NCI-H82 treated with DMSO at 0.1 percent for 48 hours (cell line): ENCODE measurements at regions not wholly inside any gene's neighbourhood (a gene's known extent, or its start where the extent isn't known, plus 50 kb on each side); places are given as distances from the start of the nearest gene placed in this dataset.
"Not testable (repeated sequence)": the region's sequence is repeated elsewhere in the genome, so short reads cannot be mapped to it uniquely, and the experiment has no call there.

Source experiments
- DNase-seq: peaks from one replicate; lab custom pipeline; 2025; ENCODE audit not compliant: unreplicated experiment; lab: John Stamatoyannopoulos, UW

DNA sequence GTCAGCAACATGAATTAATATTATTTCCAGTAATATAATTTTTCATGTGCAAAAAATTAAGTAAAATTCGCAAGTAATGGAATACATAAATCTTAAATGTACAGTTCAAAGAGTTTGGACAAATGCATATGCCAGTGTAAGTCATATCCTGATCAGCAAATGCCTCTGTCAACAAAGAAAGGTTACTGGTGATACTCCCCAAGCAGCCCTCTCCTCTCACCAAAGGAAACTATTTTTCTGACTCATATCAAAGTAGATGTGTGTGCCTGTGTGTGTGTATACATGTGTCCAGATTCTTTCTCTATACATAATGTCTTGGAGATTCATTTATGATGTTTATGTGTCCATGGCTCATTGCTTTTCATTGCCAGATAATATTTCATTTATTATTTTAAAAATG lies 1035.0 kb downstream of the SLC16A7 start:
- no peak for DNase-seq

DNA sequence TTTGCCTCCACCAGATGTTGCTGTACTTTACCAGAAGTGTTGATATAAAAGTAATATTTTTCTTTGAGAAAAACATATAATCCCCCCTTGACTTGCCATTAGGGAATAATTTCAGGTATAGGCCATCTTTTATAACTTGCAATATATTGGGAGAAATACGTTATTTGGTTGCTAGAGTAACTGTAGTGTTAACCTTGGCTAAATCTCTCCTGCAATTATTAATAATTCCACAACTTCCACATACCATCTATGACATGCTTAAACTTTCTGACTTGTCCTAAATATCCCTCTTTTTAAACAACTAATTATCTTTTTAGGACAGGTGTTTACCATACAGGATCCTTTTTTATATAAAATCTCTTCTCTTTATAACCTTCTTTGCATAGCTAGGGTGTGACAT lies 1048.2 kb downstream of the SLC16A7 start:
- DNase-seq = no peak

DNA sequence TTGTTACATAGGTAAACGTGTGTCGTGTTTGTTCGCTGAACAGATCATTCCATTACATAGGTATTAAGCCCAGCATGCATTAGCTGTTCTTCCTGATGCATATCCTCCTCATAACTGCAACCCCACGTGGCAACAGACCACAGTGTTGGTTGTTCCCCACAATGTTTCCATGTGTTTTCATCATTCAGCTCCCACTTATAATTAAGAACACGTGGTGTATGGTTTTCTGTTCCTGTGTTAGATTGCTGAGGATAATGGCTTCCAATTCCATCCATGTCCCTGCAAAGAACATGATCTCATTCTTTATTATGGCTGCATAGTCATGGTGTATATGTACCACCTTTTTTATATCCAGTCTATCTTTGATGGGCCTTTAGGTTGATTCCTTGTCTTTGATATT lies 1071.1 kb downstream of the SLC16A7 start:
- no peak for DNase-seq

DNA sequence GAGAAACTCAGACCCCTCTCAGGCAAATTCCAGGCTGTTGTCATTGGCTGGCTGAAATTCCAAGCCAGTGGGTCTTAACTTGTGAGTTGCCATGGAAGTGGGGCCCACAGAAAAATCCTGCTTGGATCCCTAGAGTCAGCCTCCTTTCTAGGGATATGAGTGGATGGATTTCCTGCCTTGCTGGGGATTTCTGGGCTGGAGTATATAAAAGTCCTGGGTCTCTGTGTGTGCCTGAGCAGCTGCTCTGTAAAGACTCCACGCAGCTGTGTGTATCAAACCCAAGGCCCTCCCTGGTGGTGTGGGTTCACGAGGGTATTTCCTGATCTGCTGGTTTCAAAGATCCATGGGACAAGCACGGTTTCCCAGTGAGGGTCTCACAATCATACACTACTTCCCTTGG lies 1077.1 kb downstream of the SLC16A7 start:
- DNase-seq = no peak

DNA sequence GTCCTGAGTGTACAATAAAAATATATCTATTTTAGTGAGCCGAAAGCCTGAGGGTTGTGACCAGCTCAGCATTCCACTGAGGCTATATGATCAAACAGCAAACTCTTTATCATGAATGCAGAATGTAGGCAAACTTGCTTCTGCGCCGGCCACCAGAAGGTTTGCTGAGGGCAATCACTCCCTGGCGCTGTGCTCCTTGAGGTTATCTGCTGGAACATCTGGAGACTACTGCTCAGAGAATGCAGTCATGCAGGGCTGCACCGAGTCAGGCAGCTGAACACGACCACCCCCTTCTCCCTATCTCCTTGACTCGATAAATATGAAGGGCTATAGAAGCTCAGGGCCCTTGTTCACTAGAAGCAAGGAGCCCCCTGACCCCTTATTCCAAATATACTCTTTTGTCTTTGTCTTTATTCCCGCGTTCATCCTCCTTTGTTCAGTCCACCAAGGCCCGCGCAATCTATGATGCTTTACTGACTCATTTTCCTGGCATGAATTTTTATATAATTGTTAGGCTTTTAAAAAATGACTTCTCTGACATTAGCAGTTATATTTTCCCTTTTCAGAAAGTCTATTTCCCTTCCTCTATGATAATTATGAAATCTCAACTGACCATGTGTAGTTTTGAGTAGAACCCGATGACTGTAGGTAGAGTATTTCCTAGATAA lies 1089.3 kb downstream of the SLC16A7 start:
- DNase-seq = no peak

DNA sequence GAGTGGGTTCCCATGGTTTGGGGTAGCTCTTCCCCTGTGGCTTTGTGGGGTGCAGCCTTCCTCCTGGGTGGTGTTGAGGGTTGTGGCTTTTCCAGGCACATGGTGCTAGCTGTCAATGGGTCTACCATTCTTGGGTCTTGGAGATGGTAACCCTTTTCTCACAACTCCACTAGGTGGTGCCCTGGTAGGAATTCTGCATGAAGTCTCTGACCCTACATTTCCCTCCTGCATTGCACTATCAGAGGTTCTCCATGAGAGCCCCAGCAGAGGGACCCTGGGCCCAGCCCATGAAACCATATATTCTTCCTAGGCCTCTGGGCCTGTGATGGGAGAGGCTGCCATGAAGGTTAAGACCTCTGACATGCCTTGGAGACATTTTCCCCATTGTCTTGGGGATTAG lies 1093.3 kb downstream of the SLC16A7 start:
- DNase-seq = no peak

DNA sequence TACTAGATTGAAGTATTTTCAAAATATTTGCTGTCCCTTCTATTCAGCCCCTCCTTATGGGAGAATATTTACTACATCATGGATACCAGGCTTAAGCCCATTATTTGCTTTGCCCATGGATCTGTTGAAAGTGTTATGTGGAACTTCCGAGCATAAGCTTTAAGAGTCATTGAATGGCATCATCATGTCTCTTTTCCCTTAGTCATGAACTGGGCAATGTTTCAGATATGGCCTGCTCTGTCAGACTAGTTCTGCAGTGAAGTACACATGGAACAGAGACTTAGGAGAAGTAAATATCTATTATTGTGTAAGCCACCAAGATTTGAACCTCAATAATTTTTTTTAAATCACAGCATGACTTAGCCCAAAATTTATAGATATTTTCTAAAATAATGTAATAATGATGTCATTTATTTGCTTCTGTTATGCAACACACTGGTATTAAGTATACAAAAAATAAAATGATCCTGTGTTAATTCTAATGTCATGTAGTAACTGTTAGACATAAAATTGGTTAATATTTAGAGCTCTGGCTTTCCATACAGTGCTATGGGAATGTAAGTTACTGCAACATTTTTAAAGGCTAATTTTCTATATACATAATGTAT lies 1097.3 kb downstream of the SLC16A7 start:
- DNase-seq = no peak

DNA sequence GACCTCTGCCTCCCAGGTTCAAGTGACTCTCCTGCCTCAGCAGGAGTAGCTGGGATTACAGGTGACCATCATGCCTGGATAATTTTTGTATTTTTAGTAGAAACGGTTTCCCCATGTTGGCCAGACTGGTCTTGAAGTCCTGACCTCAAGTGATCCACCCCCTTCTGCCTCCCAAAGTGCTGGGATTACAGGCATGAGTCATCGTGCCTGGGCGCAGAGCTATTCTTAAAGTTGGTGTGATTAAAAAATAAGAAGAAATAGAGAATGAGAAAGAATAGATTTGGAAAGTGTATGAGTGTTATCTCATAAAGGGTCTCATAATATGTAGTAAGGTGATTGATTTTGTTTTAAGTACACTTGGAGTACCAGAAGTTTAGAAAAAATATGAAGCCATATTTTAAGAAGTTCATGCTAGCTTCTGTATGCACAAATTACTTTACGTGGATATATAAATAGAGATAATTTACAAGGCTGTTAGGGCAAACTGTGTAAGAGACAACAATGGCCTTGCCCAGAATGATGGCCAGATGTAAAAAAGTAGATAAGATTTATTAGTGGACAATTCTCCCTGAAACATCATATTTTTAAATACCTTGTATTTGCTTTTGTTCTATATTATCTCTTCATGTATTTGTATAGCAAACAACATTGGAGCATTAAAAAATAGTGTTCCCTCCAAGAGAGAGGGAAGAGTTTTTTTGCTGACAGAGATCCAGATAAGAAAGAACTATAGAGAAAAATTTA lies 1108.5 kb downstream of the SLC16A7 start:
- DNase-seq = no peak

DNA sequence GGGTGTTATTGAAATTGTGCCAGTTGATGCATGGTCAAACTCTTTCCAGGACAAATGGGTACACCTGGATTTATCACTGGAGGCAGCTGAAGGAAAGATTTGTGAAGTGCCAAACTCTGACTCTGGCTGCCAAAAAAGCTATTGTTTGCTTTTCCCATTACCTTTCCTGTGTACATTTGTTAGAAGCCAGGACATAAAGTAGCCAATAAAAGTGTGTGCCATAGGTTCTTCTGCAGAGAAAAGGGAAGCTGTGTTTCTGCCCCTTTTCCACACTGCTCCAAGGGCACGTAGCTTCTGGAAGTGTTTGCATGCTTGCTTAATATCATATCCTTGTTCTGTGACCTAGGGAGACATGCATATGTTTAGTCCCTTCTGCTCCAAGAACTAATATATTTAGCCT lies 1114.4 kb downstream of the SLC16A7 start:
- DNase-seq = no peak

DNA sequence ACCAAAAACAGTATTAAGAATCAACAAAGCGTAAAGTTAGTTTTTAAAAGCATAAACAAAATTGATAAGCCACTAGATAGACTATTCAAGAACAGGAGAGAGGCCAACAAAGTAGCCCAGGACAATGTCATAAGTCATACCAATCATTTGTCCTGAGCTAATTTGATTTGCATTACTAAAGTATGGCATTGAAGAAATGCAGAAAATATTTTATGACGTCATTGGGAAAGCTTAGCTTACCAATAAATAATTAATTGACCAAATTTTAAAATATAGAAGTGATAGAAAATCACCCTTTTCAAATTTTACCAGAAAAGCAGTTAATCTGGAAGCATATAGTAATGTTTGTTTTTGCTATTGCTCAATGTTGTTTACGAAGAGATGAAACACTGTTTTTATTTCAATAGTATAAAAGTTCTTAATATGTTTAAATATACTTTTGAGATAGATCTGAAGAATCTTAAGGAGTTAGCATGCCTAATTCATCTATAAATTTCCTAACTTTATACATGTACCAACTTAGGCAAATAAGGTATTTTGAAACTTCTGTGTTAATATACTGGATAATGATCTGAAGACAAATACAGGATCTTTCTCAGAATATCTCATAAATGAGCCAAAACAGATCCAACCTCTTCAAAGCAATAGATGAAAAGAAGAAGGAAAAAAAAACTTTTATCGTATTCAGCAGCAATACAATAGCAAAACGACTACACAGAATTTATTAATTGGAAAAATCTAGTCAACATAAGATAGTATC lies 1118.5 kb downstream of the SLC16A7 start:
- no peak for DNase-seq

DNA sequence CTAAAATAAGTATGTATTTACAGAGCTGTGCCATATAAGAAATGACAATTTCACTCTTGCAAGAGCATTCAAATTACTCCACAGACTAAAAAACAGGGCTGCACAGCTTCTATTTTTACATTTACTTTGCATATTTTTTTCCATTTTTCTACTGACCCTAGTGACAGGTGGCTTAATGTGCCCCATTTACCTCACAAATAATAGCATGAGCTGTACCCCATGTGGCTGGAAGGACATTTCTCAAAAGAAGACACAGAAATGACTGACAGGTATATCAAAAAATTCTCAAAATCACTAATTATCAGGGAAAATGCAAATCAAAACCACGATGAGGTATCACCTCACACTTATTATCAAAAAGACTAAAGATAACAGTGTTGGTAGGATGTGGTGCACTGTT lies 1128.6 kb downstream of the SLC16A7 start:
- DNase-seq = no peak

DNA sequence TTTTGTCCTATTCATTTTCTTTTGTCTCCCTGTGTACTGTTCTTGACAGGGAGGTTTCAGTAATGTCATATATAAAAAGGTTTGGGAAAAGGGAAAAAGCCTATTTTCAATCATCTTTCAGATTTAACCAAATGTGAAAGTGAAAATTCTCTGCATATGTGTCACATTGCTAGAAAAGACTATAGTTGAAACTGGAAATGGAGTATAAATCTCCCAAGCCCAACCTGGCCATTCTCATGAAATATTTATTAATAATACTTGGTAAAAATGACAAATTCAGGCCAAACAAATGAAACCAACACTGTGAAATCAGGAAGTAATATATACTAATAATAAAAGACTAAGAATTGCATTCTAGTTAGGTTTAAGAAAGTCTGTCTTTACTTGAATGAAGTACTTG lies 1129.2 kb downstream of the SLC16A7 start:
- no peak for DNase-seq

DNA sequence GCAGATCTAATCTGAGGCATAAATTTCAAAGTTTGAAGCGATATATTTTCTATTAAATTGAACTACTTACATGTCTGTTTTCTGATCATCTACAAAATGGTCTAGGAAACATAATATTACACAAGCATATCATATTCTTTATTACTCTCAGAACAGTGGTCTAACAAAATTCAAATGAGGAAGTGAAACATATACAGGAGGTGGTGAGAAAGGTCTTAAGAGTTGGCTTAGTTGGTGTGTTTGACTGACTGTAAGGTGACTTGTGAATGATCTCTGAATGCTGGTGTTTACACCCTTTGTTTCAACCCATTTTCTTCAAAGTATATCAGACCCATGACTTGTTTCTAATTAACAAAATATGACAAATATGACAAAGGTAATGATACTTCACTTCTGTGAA lies 1156.8 kb downstream of the SLC16A7 start:
- DNase-seq = no peak

DNA sequence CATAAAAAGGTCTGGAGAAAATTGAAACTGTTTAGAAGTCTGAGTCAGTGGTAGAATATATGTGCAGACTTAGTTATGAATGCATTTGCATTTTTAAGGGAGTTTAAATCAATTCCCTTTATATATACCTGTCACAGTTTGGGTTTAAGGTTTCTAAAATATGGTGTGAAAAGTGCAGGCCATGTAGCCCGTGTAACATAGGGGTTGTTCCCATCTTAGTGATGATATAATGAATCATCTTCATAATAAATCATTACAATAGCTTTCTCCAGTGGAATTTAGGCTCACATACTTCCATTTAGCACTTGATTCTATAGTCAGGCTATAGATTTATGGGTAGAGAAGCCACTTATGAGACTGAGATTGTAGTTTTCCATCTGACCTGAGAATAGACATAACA lies 1162.4 kb downstream of the SLC16A7 start:
- DNase-seq = no peak

DNA sequence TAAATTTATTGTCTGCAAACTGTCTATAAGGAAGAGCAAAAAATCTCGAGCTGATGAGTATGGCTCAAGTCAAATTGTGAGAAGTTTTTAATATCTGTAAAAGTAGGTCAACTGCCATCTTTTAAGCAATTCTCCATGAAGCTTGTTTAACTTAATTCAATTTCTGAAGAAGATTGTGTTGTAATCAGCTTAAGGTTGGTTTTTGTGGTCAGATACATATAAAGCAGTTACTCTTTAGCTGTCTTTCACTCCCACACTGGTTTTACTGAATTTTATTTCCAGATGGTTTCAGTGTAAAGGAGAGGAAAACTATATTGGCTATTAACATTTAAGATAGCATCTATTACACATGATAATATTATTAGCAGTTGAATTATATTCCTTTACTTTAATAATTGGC lies 1165.1 kb downstream of the SLC16A7 start:
- no peak for DNase-seq

DNA sequence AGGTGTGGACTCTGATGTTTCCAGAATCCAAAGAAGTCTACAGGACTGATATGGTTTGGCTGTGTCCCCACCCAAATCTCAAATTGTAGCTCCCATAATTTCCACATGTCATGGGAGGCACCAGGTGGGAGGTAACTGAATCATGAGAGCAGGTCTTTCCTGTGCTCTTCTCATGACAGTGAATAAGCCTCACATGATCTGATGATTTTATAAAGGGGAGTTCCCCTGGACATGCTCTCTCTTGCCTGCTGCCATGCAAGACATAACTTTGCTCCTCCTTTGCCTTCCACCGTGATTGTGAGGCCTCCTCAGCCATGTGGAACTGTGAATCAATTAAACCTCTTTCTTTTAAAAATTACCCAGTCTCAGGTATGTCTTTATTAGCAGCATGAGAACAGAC lies 1205.3 kb downstream of the SLC16A7 start:
- DNase-seq = not testable (repeated sequence)

DNA sequence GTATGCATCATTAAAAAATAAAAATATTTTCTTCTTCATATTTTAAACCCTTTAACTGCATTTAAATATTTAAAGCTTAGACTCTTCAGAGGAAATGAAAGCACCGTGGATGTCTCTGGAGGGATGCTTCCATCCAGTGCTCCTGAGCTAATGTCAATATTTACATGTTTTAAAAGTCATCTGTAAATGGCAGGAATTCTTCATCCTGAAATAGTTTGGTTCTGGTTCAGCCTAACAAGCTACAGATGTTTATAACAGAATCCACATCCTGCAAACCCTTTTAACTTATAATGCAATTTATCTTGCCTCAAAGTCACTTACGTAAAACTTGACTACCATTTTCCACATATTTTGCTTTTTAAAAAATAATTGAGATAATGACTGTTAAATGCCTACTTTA lies 1207.3 kb downstream of the SLC16A7 start:
- no peak for DNase-seq

DNA sequence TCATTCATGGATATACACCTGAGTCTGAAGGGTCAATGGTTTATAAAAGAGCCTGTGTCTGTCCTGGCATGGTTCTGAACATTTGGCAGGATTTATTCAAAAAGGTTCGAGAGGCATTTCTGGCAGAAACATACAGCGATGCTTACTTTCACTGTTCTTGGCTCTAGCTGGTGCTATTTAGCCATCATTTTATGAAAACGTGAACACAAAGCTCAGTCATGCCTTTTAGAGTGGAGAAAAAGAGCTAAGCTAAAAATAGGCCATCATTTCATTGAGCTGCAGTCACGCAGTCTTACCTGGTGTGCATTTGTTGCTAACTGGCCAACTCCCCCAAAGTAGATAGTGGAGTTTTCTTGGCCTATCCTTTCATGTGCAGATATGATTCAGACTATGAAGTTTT lies 1209.5 kb downstream of the SLC16A7 start:
- no peak for DNase-seq

DNA sequence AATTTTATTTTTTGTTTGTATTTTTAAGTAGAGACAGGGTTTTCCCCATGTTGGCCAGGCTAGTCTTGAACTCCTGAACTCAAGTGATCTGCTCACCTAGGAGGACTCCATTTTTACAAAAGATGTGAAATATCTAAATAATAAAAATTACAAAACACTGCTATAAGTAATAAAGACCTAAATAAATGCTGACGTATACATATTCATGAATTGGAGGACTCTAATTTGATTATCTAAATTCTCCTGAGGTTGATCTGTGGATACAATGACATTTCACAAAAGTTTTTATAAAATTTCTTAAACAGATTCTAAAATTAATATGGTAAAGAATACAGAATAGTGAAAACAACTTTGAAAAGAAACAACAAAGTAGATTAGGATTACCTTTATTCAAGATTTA lies 1224.0 kb downstream of the SLC16A7 start:
- no peak for DNase-seq

DNA sequence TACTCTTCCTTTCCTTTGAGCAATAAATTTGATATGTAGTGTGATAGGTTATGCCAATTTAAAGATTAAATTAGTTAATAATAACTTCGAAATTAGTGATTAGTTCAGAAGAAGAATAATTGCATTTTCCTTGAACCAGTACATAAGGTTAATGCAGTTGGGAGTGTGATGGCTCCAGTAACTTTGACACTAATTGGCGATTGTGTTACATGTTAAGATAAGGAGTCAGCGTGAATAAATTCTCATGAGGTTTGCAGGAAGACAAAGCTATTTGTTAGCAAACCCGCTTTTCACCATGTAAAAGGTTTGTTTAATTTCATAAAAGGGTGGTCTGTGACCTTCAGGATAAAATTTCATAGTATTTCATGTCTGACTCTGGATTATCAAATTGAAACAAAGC lies 1226.8 kb downstream of the SLC16A7 start:
- DNase-seq = no peak

DNA sequence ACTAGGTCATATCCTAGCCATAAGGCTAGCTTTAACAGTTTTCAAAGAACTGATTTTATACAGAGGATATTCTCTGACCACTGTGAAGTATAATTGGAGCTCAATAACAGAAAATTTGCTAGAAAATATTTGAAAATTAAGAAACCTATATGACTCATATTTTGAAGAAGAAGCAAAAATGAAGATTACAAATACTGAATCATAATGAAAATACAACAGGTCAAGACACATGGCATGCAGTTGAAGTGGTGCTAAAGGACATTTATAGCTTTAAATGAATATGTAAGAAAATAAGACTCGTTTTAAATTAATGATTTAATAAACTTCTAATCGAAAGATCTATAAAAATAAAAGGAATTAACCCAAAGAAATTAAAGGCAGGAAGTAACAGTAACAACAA lies 1234.6 kb downstream of the SLC16A7 start:
- no peak for DNase-seq

DNA sequence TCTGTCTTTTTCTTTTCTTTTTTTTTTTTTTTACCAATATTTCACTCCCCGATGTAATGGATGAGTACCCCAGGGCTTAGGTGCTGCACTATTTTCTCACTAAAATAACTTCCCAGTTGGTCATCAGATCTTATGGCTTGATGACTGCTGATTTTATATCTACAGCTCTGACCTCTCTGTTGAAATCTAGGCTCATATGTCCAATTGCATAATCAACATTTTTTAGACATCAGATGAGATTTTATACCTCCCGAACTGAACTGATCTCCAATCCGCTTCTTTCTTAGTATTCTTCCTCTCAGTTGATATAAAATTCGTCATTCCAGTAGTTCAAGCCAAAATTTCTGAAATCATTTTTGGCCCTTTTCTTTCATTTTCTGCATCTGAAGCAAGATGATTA lies 1236.5 kb downstream of the SLC16A7 start:
- no peak for DNase-seq
